ENCODE measurements at regions not wholly inside any gene's neighbourhood (a gene's known extent, or its start where the extent isn't known, plus 50 kb on each side); places are given as distances from the start of the nearest gene placed in this dataset.

- in situ Hi-C loops (cut with MboI) (no loop called here), intact Hi-C loops (cut with micrococcal nuclease) (no loop called here)
- Histone ChIP-seq H3K4me2 (ENCODE audit: insufficient read depth, low read length) (no peak overlapping the region), H3K36me3 (ENCODE audit: control insufficient read depth, insufficient read depth, low read length) (no peaks in the 10 kb centered on the region), H3K4me1 (replicated peaks in 1 of 2; ENCODE audit: control insufficient read depth in 2 of 2, insufficient read depth in 2 of 2, low read length in 2 of 2) (no peaks in the 10 kb centered on the region), H3K27me3 (ENCODE audit: control insufficient read depth in 2 of 2, insufficient read depth in 2 of 2, low read length in 2 of 2) (no peaks in the 10 kb centered on the region), H3K4me3 (no peak overlapping the region), H3K27ac (ENCODE audit: extremely low read depth, low read depth, low read length) (no peak overlapping the region), H3K9me3 (replicated peaks; ENCODE audit: control insufficient read depth, insufficient read depth, low read depth, low read length) (no peaks in the 10 kb centered on the region), H3K9me1 (ENCODE audit: control insufficient read depth, insufficient read depth, low read length) (no peaks in the 10 kb centered on the region), H3K79me2 (ENCODE audit: control insufficient read depth, insufficient read depth, low read length) (no peaks in the 10 kb centered on the region), H4K20me1 (replicated peaks; ENCODE audit: control insufficient read depth, insufficient read depth, low read length) (no peaks in the 10 kb centered on the region), H2AFZ (ENCODE audit: low read depth, low read length) (no peak overlapping the region), H3K9ac (ENCODE audit: insufficient read depth in 1 of 2, low read depth in 2 of 2, low read length in 2 of 2) (no peak overlapping the region)
- CTCF ChIA-PET (ENCODE audit: low intra/inter-chr PET ratio), result no interaction called here
- ATAC-seq, result peak; percentile 88
- WGBS (ENCODE audit: insufficient coverage, low coverage, missing lambda C conversion rate), result 0% methylated on average over 1 of the region's 1 CpG
- POLR2A ChIA-PET, result interaction anchor here (1.0 kb wide), 1 partner anchor 10 kb away, joined by 3 read pairs; no protein-coding TSS in a partner anchor
- TF ChIP-seq PTBP1 (IDR thresholded peaks at IDR 0.05; ENCODE audit: low read depth, low read length) (no peak), CBFB (CRISPR knock-in tag; IDR thresholded peaks at IDR 0.05) (no peak), TARDBP (IDR thresholded peaks at IDR 0.05) (no peak), CTCF (IDR thresholded peaks at IDR 0.05 in 2 of 3, conservative IDR thresholded peaks at IDR 0.05 in 1 of 3; ENCODE audit: insufficient read depth in 2 of 3, low read depth in 1 of 3, low read length in 3 of 3) (peak; percentile 42 to 54 (median 47); a peak in 5 of 6 replicates), EWSR1 (IDR thresholded peaks at IDR 0.05; ENCODE audit: borderline replicate concordance, low read depth, partially characterized antibody) (no peak), ZNF316 (IDR thresholded peaks at IDR 0.05) (peak; percentile 15; the same call in 1 of the 2 replicates), RAD21 (CRISPR knock-in tag; conservative IDR thresholded peaks at IDR 0.05 in 1 of 2, IDR thresholded peaks at IDR 0.05 in 1 of 2) (peak in 1 of 2 experiments; percentile 15; a peak in 1 of 4 replicates), GATA2 (CRISPR knock-in tag; IDR thresholded peaks at IDR 0.05) (no peak), ETV6 (IDR thresholded peaks at IDR 0.05; ENCODE audit: borderline replicate concordance in 1 of 2, low read depth in 2 of 2, low read length in 1 of 2) (no peak), ETV6 (CRISPR knock-in tag; IDR thresholded peaks at IDR 0.05; ENCODE audit: borderline replicate concordance) (no peak), KLF10 (CRISPR knock-in tag; IDR thresholded peaks at IDR 0.05) (no peak), TAF9B (IDR thresholded peaks at IDR 0.05; ENCODE audit: partially characterized antibody) (no peak), MIER1 (IDR thresholded peaks at IDR 0.05; ENCODE audit: low read depth) (no peak)
- peak in 2 of 4 experiments; percentile 7 to 45 for DNase-seq (ENCODE audit: extremely low read depth in 1 of 4, low spot score in 3 of 4)
- FAIRE-seq, result no peak
- no TSS peak for BruUV-seq (replicated peaks)
Measured at GRCh38 chr2:187138265-187138664, 289.3 kb upstream of the ZSWIM2 start.

Measured in K562 (cell line).